IMR-90 (cell line): ENCODE measurements at regions not wholly inside any gene's neighbourhood (a gene's known extent, or its start where the extent isn't known, plus 50 kb on each side); places are given as distances from the start of the nearest gene placed in this dataset.

ENCODE experiments used
- ATAC-seq: fragments of 200-7000 bp; cut with Tn5 transposase; 2 replicates; pipeline ENCODE4 v1.9.1; 2020; ENCODE audit warnings: low read depth, mild to moderate bottlenecking, moderate library complexity
- BruUV-seq: library from RNA; stranded (reverse); fragments of 400-500 nt; replicated peaks from 2 replicates; lab custom pipeline; 2021; lab: Mats Ljungman, UMichigan
- CTCF ChIA-PET: fragments of 300-600 bp; formaldehyde crosslinking; extraction: SDS; loops from one replicate; lab custom pipeline; 2021; ENCODE audit warnings: antibody characterized with exemption; lab: Yijun Ruan, JAX
- POLR2A ChIA-PET: fragments of 300-600 bp; sonication (Branson Sonifier 250); formaldehyde crosslinking; loops from one replicate; lab custom pipeline; 2022; ENCODE audit warnings: antibody characterized with exemption; ENCODE audit not compliant: unreplicated experiment; lab: Charles Lee
- DNase-seq: peaks from one replicate; pipeline ENCODE4 v3.0.0; 2013
- H2AFZ ChIP-seq: replicated peaks from 2 replicates; pipeline ENCODE3; 2013; ENCODE audit warnings: low read length, mild to moderate bottlenecking; ENCODE audit not compliant: poor library complexity
- H2AK5ac ChIP-seq: 2 replicates; pipeline ENCODE4 v1.6.1; 2013; ENCODE audit warnings: low read depth, low read length, inconsistent platforms
- H2AK9ac ChIP-seq: replicated peaks from 2 replicates; pipeline ENCODE3; 2013; ENCODE audit warnings: mild to moderate bottlenecking, low read depth, low read length, moderate library complexity; ENCODE audit not compliant: poor library complexity
- H2BK120ac ChIP-seq: 2 replicates; pipeline ENCODE4 v1.6.1; 2013; ENCODE audit warnings: low read depth, low read length, inconsistent platforms
- H2BK15ac ChIP-seq: 3 replicates; pipeline ENCODE4 v1.6.1; 2013; ENCODE audit warnings: low read depth, low read length, inconsistent platforms
- H2BK20ac ChIP-seq: 2 replicates; pipeline ENCODE4 v1.6.1; 2013; ENCODE audit warnings: low read depth, mild to moderate bottlenecking, inconsistent platforms, low read length, moderate library complexity
- H2BK5ac ChIP-seq: 2 replicates; pipeline ENCODE4 v1.6.1; 2013; ENCODE audit warnings: mild to moderate bottlenecking, low read depth, low read length, inconsistent platforms; ENCODE audit not compliant: poor library complexity, severe bottlenecking
- H3K14ac ChIP-seq: replicated peaks from 2 replicates; pipeline ENCODE4 v1.6.1; 2013; ENCODE audit warnings: low read depth, low read length, inconsistent platforms
- H3K18ac ChIP-seq: 2 replicates; pipeline ENCODE4 v1.6.1; 2013; ENCODE audit warnings: low read depth, low read length, control low read depth
- H3K23ac ChIP-seq: 2 replicates; pipeline ENCODE4 v1.6.1; 2013; ENCODE audit warnings: low read depth, low read length, inconsistent platforms
- H3K27ac ChIP-seq: 2 replicates; pipeline ENCODE4 v1.5.1; 2013; ENCODE audit warnings: mild to moderate bottlenecking, control low read depth, low read length; ENCODE audit not compliant: insufficient read depth
- H3K27me3 ChIP-seq: 2 replicates; pipeline ENCODE4 v1.6.1; 2013; ENCODE audit warnings: low read length; ENCODE audit not compliant: control insufficient read depth, insufficient read depth
- H3K36me3 ChIP-seq: 2 replicates; pipeline ENCODE4 v1.6.1; 2013; ENCODE audit warnings: low read length, mixed read lengths; ENCODE audit not compliant: control insufficient read depth, insufficient read depth
- H3K4ac ChIP-seq: 2 replicates; pipeline ENCODE4 v1.6.1; 2013; ENCODE audit warnings: low read depth, low read length, inconsistent platforms
- H3K4me1 ChIP-seq: 2 replicates; pipeline ENCODE4 v1.6.1; 2013; ENCODE audit warnings: low read length, mixed read lengths; ENCODE audit not compliant: control insufficient read depth, insufficient read depth
- H3K4me2 ChIP-seq: 2 replicates; pipeline ENCODE4 v1.6.1; 2013; ENCODE audit warnings: low read depth, mild to moderate bottlenecking, control low read depth, low read length, moderate library complexity
- H3K4me3 ChIP-seq: 2 replicates; pipeline ENCODE4 v1.5.1; 2013; ENCODE audit warnings: low read depth, mild to moderate bottlenecking, control low read depth, low read length, moderate library complexity; ENCODE audit not compliant: insufficient read depth
- H3K56ac ChIP-seq: 2 replicates; pipeline ENCODE4 v1.6.1; 2013; ENCODE audit warnings: low read length, inconsistent platforms; ENCODE audit not compliant: insufficient read depth; ENCODE audit errors: extremely low read depth
- H3K79me1 ChIP-seq, 2 experiments: 2 replicates each; pipeline ENCODE4 v1.6.1; 2013; ENCODE audit warnings: low read length in 2 of 2, inconsistent platforms in 1 of 2, low read depth in 1 of 2
- H3K9ac ChIP-seq: 2 replicates; pipeline ENCODE4 v1.6.1; 2013; ENCODE audit warnings: low read depth, low read length, control low read depth
- H3K9me1 ChIP-seq: 2 replicates; pipeline ENCODE4 v1.6.1; 2013; ENCODE audit warnings: low read length, inconsistent platforms; ENCODE audit not compliant: insufficient read depth
- H3K9me3 ChIP-seq: 2 replicates; pipeline ENCODE4 v1.6.1; 2013; ENCODE audit warnings: low read length; ENCODE audit not compliant: control insufficient read depth, insufficient read depth
- H4K20me1 ChIP-seq: 2 replicates; pipeline ENCODE4 v1.6.1; 2013; ENCODE audit warnings: low read length, inconsistent platforms; ENCODE audit not compliant: insufficient read depth
- H4K5ac ChIP-seq: 2 replicates; pipeline ENCODE4 v1.6.1; 2013; ENCODE audit warnings: mild to moderate bottlenecking, low read depth, low read length, control low read depth
- H4K8ac ChIP-seq, 2 experiments: 2 replicates each; pipeline ENCODE4 v1.6.1; 2013; ENCODE audit warnings: low read depth in 2 of 2, low read length in 2 of 2, control low read depth in 1 of 2, inconsistent platforms in 1 of 2
- H4K91ac ChIP-seq: 2 replicates; pipeline ENCODE4 v1.6.1; 2013; ENCODE audit warnings: low read depth, low read length, inconsistent platforms; ENCODE audit not compliant: insufficient read depth
- BHLHE40 ChIP-seq: fragments of 150-350 bp; IDR thresholded peaks from 2 replicates; pipeline ENCODE4 v1.6.1; 2016; ENCODE audit warnings: mild to moderate bottlenecking, low read depth, low read length
- CEBPB ChIP-seq: IDR thresholded peaks from 2 replicates; pipeline ENCODE4 v1.6.1; 2012; ENCODE audit warnings: low read depth, low read length, improper control_type of control experiment
- FOS ChIP-seq: fragments of 150-350 bp; IDR thresholded peaks from 2 replicates; pipeline ENCODE4 v1.6.1; 2016; ENCODE audit warnings: low read depth, low read length
- MAFK ChIP-seq: IDR thresholded peaks from 2 replicates; pipeline ENCODE4 v1.6.1; 2012; ENCODE audit warnings: low read depth, low read length, improper control_type of control experiment
- MAZ ChIP-seq: IDR thresholded peaks from 2 replicates; pipeline ENCODE4 v1.6.1; 2012; ENCODE audit warnings: low read depth, mild to moderate bottlenecking, low read length, improper control_type of control experiment, moderate library complexity, borderline replicate concordance
- MXI1 ChIP-seq: IDR thresholded peaks from 2 replicates; pipeline ENCODE4 v1.6.1; 2012; ENCODE audit warnings: low read depth, mild to moderate bottlenecking, low read length, moderate library complexity, borderline replicate concordance
- POLR2A ChIP-seq: IDR thresholded peaks from 2 replicates; pipeline ENCODE4 v1.6.1; 2012; ENCODE audit warnings: mild to moderate bottlenecking, low read depth, low read length
- RAD21 ChIP-seq: IDR thresholded peaks from 2 replicates; pipeline ENCODE4 v1.6.1; 2012; ENCODE audit warnings: low read length, improper control_type of control experiment
- RCOR1 ChIP-seq: IDR thresholded peaks from 2 replicates; pipeline ENCODE4 v1.6.1; 2012; ENCODE audit warnings: mild to moderate bottlenecking, low read length, improper control_type of control experiment; ENCODE audit not compliant: insufficient replicate concordance
- RFX5 ChIP-seq: IDR thresholded peaks from 2 replicates; pipeline ENCODE4 v1.8.0; 2012; ENCODE audit warnings: low read depth, mild to moderate bottlenecking, low read length, moderate library complexity
- SMC3 ChIP-seq: fragments of 150-350 bp; IDR thresholded peaks from 2 replicates; pipeline ENCODE4 v1.6.1; 2016; ENCODE audit warnings: low read depth, mild to moderate bottlenecking, antibody characterized with exemption, low read length, moderate library complexity
- WGBS, 2 experiments: methylation state at CpG; one replicate each; pipeline versions ENCODE4 v1.1.5 to v1.1.7; 2013; ENCODE audit warnings: missing lambda C conversion rate in 2 of 2; ENCODE audit not compliant: insufficient read length in 1 of 2; ENCODE audit errors: extremely low coverage in 2 of 2; 5-methylcytosine and 5-hydroxymethylcytosine counted together
- dilution Hi-C: fragments of 300-500 bp; cut with HindIII; formaldehyde crosslinking; loops from one replicate; pipeline ENCODE4 v1.14.3; 2018; ENCODE audit warnings: low sequenced_read_pairs; ENCODE audit not compliant: unreplicated experiment
- in situ Hi-C: fragments of 300-500 bp; cut with MboI; formaldehyde crosslinking; loops from 3 replicates; pipeline ENCODE4 v1.14.3; 2019; ENCODE audit warnings: low sequenced_read_pairs, inconsistent platforms, mixed read lengths
- intact Hi-C: fragments of 100-400 bp; cut with micrococcal nuclease; formaldehyde crosslinking; loops from 2 replicates; pipeline ENCODE4 v1.10.0; 2022
- TF ChIP-seq, protein P1 (sequence below): conservative IDR thresholded peaks from 2 replicates; pipeline ENCODE4 v1.5.1; 2012; ENCODE audit warnings: mild to moderate bottlenecking, low read depth, low read length, improper control_type of control experiment
- TF ChIP-seq, protein P2 (sequence below): fragments of 150-350 bp; IDR thresholded peaks from 2 replicates; pipeline ENCODE4 v1.6.1; 2017; ENCODE audit warnings: mild to moderate bottlenecking, antibody characterized with exemption, low read length, low read depth
- TF ChIP-seq, protein P3 (sequence below): fragments of 150-350 bp; IDR thresholded peaks from 2 replicates; pipeline ENCODE4 v1.6.1; 2016; ENCODE audit warnings: low read depth, mild to moderate bottlenecking, low read length, moderate library complexity, borderline replicate concordance

DNA sequence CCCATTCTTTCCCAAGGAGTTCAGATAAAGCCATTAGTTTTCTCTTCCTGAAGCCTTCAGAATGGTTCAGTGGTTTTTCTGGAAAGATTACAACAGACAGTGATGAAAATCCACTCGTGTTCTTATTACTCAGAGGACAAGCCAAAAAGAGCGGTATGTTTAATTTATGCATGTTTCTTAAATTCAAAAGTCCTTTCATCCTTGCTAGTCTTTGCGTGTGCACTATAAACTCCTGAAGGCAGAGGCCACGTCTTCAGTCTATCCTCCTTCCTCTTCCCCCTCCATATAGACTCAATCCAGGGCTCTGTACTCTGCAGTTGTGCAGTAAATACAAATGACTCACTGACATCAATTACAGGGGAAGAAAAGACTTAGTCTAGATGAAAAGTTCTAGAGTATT is 409.2 kb upstream of the PLXNA2 start:
- no peak overlapping the region for H3K23ac ChIP-seq
- H2BK20ac ChIP-seq, result no peak overlapping the region
- POLR2A ChIA-PET, result no interaction called here
- no peak overlapping the region for H2AK5ac ChIP-seq
- CTCF ChIA-PET, result interaction anchor here (1.8 kb wide), 1 partner anchor 14 kb away, joined by 6 read pairs; no protein-coding TSS in a partner anchor
- no peak overlapping the region for H3K56ac ChIP-seq
- dilution Hi-C loops, result no loop called here
- H3K79me1 ChIP-seq, result no peaks in the 10 kb centered on the region
- no peaks in the 10 kb centered on the region for H3K9me1 ChIP-seq
- no peaks in the 10 kb centered on the region for H3K36me3 ChIP-seq
- no peak overlapping the region for H2BK120ac ChIP-seq
- H3K27me3 ChIP-seq, result no peaks in the 10 kb centered on the region
- H2BK5ac ChIP-seq, result no peak overlapping the region
- no peak overlapping the region for H3K4me3 ChIP-seq
- H2AFZ ChIP-seq, result no peak overlapping the region
- no peak overlapping the region for H3K9ac ChIP-seq
- no peak overlapping the region for H3K4ac ChIP-seq
- no peak overlapping the region for H3K14ac ChIP-seq
- no TSS peak for BruUV-seq
- H4K5ac ChIP-seq, result no peak overlapping the region
- no peak overlapping the region for H3K27ac ChIP-seq
- no peak for TF ChIP-seq SMC3
- TF ChIP-seq BHLHE40, result no peak
- TF ChIP-seq RCOR1, result no peak
- TF ChIP-seq POLR2A, result no peak
- no peak for TF ChIP-seq FOS
- no peak for TF ChIP-seq MAZ
- TF ChIP-seq, protein P1, sequence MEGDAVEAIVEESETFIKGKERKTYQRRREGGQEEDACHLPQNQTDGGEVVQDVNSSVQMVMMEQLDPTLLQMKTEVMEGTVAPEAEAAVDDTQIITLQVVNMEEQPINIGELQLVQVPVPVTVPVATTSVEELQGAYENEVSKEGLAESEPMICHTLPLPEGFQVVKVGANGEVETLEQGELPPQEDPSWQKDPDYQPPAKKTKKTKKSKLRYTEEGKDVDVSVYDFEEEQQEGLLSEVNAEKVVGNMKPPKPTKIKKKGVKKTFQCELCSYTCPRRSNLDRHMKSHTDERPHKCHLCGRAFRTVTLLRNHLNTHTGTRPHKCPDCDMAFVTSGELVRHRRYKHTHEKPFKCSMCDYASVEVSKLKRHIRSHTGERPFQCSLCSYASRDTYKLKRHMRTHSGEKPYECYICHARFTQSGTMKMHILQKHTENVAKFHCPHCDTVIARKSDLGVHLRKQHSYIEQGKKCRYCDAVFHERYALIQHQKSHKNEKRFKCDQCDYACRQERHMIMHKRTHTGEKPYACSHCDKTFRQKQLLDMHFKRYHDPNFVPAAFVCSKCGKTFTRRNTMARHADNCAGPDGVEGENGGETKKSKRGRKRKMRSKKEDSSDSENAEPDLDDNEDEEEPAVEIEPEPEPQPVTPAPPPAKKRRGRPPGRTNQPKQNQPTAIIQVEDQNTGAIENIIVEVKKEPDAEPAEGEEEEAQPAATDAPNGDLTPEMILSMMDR, result no peak
- no peak for TF ChIP-seq CEBPB
- TF ChIP-seq RFX5, result no peak
- TF ChIP-seq MAFK, result no peak
- TF ChIP-seq RAD21, result no peak
- no peak for TF ChIP-seq MXI1
- TF ChIP-seq, protein P2, sequence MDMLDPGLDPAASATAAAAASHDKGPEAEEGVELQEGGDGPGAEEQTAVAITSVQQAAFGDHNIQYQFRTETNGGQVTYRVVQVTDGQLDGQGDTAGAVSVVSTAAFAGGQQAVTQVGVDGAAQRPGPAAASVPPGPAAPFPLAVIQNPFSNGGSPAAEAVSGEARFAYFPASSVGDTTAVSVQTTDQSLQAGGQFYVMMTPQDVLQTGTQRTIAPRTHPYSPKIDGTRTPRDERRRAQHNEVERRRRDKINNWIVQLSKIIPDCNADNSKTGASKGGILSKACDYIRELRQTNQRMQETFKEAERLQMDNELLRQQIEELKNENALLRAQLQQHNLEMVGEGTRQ, result no peak
- TF ChIP-seq, protein P3, sequence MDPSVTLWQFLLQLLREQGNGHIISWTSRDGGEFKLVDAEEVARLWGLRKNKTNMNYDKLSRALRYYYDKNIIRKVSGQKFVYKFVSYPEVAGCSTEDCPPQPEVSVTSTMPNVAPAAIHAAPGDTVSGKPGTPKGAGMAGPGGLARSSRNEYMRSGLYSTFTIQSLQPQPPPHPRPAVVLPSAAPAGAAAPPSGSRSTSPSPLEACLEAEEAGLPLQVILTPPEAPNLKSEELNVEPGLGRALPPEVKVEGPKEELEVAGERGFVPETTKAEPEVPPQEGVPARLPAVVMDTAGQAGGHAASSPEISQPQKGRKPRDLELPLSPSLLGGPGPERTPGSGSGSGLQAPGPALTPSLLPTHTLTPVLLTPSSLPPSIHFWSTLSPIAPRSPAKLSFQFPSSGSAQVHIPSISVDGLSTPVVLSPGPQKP, result no peak
- WGBS, 2 experiments, result no CpG with 5 or more reads among the region's 4 CpGs
- ATAC-seq, result no peak
- DNase-seq, result no peak
- 0 out of 2 replicates have a peak, but pooled peaks cover 3% of the 10 kb centered on the region for H3K9me3 ChIP-seq
- intact Hi-C loops, result loop anchor here (2.0 to 5.0 kb wide), 3 partner anchors 553 to 859 kb away; no protein-coding TSS in a partner anchor
- no peak overlapping the region for H3K4me2 ChIP-seq
- no peak overlapping the region for H4K91ac ChIP-seq
- H3K4me1 ChIP-seq, result no peaks in the 10 kb centered on the region
- H2AK9ac ChIP-seq, result no peak overlapping the region
- H4K8ac ChIP-seq, result no peak overlapping the region
- no peak overlapping the region for H2BK15ac ChIP-seq
- no peak overlapping the region for H3K18ac ChIP-seq
- no peaks in the 10 kb centered on the region for H4K20me1 ChIP-seq
- in situ Hi-C loops, result no loop called here
